ENCODE measurements at regions not wholly inside any gene's neighbourhood (a gene's known extent, or its start where the extent isn't known, plus 50 kb on each side); places are given as distances from the start of the nearest gene placed in this dataset.

DNA sequence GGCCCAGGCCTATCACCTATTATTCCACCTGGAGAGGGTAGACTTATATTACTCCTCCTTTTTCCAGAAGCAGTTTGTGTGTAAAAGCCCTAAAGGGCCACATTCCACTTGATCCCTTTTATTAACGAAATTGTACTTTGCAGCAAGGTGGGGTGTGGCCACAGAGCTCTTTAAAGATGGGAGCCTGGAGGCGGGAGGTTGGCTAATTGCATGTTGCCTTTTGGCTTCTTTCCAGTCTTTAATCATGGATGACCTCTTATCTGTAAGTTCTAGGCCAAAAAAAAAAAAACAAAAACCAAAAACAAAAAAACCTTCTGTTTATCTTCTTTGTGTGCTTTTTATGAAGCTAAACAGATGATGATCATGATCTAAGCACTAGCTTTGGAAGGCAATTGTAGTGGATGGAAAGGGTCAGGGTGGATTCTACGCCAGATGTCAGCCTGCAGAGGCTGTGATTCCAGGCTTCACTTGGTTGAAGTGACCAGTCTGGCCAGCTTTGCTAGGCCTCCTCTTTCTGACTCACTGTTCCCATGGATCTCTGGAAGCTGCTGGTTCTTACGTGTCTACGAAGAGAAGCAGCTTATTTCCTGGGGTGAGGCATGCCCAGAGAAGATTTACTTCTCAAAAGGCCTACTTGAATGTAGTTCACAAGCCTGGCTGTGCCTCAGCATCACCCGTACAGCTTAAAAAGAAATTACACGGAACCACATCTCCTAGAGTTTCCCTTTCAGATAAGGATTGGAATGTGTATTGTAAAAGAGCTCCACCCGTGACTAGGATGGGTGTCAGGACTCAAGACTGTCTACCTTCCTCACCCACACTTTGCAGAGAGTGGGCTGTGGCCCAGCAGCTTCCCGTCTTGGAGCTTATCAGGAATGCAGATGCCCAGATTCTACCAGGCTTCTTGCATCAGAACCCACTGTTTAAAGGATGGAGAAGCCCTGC is 330.9 kb upstream of the C2CD4B start:
- H3K27me3 ChIP-seq (ENCODE audit: control insufficient read depth, extremely low read depth, insufficient read depth, low read length), result no peaks in the 10 kb centered on the region
- no peak overlapping the region for H2AFZ ChIP-seq (ENCODE audit: control insufficient read depth, low read length)
- TF ChIP-seq, protein P1, sequence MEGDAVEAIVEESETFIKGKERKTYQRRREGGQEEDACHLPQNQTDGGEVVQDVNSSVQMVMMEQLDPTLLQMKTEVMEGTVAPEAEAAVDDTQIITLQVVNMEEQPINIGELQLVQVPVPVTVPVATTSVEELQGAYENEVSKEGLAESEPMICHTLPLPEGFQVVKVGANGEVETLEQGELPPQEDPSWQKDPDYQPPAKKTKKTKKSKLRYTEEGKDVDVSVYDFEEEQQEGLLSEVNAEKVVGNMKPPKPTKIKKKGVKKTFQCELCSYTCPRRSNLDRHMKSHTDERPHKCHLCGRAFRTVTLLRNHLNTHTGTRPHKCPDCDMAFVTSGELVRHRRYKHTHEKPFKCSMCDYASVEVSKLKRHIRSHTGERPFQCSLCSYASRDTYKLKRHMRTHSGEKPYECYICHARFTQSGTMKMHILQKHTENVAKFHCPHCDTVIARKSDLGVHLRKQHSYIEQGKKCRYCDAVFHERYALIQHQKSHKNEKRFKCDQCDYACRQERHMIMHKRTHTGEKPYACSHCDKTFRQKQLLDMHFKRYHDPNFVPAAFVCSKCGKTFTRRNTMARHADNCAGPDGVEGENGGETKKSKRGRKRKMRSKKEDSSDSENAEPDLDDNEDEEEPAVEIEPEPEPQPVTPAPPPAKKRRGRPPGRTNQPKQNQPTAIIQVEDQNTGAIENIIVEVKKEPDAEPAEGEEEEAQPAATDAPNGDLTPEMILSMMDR (optimal IDR thresholded peaks at IDR 0.05 in 1 of 3, IDR thresholded peaks at IDR 0.05 in 1 of 3, conservative IDR thresholded peaks at IDR 0.05 in 1 of 3; ENCODE audit: extremely low read depth in 1 of 3, insufficient read depth in 2 of 3, low read length in 3 of 3), result no peak
- no peak for TF ChIP-seq EZH2 (IDR thresholded peaks at IDR 0.05; ENCODE audit: low read length)
- no peaks in the 10 kb centered on the region for H4K20me1 ChIP-seq (ENCODE audit: control insufficient read depth, extremely low read depth, insufficient read depth, low read length)
- H3K9me3 ChIP-seq (ENCODE audit: control insufficient read depth, low read depth, low read length), result no peaks in the 10 kb centered on the region
- H3K4me1 ChIP-seq (ENCODE audit: control insufficient read depth, extremely low read depth, insufficient read depth, low read length), result no peaks in the 10 kb centered on the region
- no peak overlapping the region for H3K4me3 ChIP-seq (ENCODE audit: control insufficient read depth in 2 of 3, extremely low read depth in 1 of 3, insufficient read depth in 2 of 3, low read depth in 1 of 3, low read length in 3 of 3)
- no peak overlapping the region for H3K27ac ChIP-seq (ENCODE audit: control insufficient read depth, insufficient read depth, low read length)
- dilution Hi-C loops (cut with MboI; ENCODE audit: extremely low pct_ligation_motif_present, low sequenced_read_pairs), result no loop called here
- no peaks in the 10 kb centered on the region for H3K36me3 ChIP-seq (ENCODE audit: control insufficient read depth in 2 of 2, extremely low read depth in 1 of 2, insufficient read depth in 2 of 2, low read length in 2 of 2)
- peak; percentile 26 for FAIRE-seq
- H3K9me1 ChIP-seq (ENCODE audit: control insufficient read depth, extremely low read depth, insufficient read depth, low read length), result no peaks in the 10 kb centered on the region
- no peaks in the 10 kb centered on the region for H3K79me2 ChIP-seq (ENCODE audit: control insufficient read depth, insufficient read depth, low read length)
- no peak overlapping the region for H3K9ac ChIP-seq (ENCODE audit: control insufficient read depth, extremely low read depth, insufficient read depth, low read length)
- H3K4me2 ChIP-seq (ENCODE audit: control insufficient read depth, extremely low read depth, insufficient read depth, low read depth, low read length), result no peak overlapping the region
- DNase-seq (ENCODE audit: low read depth, low spot score), result peak; percentile 11

GRCh38 chr15:62497356-62497755 is 332.3 kb upstream of the C2CD4B start:
- Histone ChIP-seq H3K4me1 (ENCODE audit: control insufficient read depth, extremely low read depth, insufficient read depth, low read length) (no peaks in the 10 kb centered on the region), H3K4me2 (ENCODE audit: control insufficient read depth, extremely low read depth, insufficient read depth, low read depth, low read length) (no peak overlapping the region), H3K36me3 (ENCODE audit: control insufficient read depth in 2 of 2, extremely low read depth in 1 of 2, insufficient read depth in 2 of 2, low read length in 2 of 2) (no peaks in the 10 kb centered on the region), H3K27ac (ENCODE audit: control insufficient read depth, insufficient read depth, low read length) (no peak overlapping the region), H3K9me1 (ENCODE audit: control insufficient read depth, extremely low read depth, insufficient read depth, low read length) (no peaks in the 10 kb centered on the region), H3K27me3 (ENCODE audit: control insufficient read depth, extremely low read depth, insufficient read depth, low read length) (no peaks in the 10 kb centered on the region), H2AFZ (ENCODE audit: control insufficient read depth, low read length) (no peak overlapping the region), H4K20me1 (ENCODE audit: control insufficient read depth, extremely low read depth, insufficient read depth, low read length) (no peaks in the 10 kb centered on the region), H3K9ac (ENCODE audit: control insufficient read depth, extremely low read depth, insufficient read depth, low read length) (no peak overlapping the region), H3K4me3 (ENCODE audit: control insufficient read depth in 2 of 3, extremely low read depth in 1 of 3, insufficient read depth in 2 of 3, low read depth in 1 of 3, low read length in 3 of 3) (no peak overlapping the region), H3K79me2 (ENCODE audit: control insufficient read depth, insufficient read depth, low read length) (no peaks in the 10 kb centered on the region), H3K9me3 (ENCODE audit: control insufficient read depth, low read depth, low read length) (no peaks in the 10 kb centered on the region)
- DNase-seq (ENCODE audit: low read depth, low spot score) (no peak), FAIRE-seq (no peak)
- TF ChIP-seq, protein P1 (optimal IDR thresholded peaks at IDR 0.05 in 1 of 3, IDR thresholded peaks at IDR 0.05 in 1 of 3, conservative IDR thresholded peaks at IDR 0.05 in 1 of 3; ENCODE audit: extremely low read depth in 1 of 3, insufficient read depth in 2 of 3, low read length in 3 of 3), result no peak
- TF ChIP-seq EZH2 (IDR thresholded peaks at IDR 0.05; ENCODE audit: low read length), result no peak
- dilution Hi-C loops (cut with MboI; ENCODE audit: extremely low pct_ligation_motif_present, low sequenced_read_pairs), result no loop called here

Data from keratinocyte (primary cell).